GM23248 (cell line): ENCODE measurements at regions not wholly inside any gene's neighbourhood (a gene's known extent, or its start where the extent isn't known, plus 50 kb on each side); places are given as distances from the start of the nearest gene placed in this dataset.

Experiments used
- EZH2 ChIP-seq: fragments of 200-600 bp; sonication (generic); IDR thresholded peaks from 2 replicates; pipeline ENCODE4 v1.6.1; 2018; ENCODE audit warnings: antibody characterized with exemption, mild to moderate bottlenecking; ENCODE audit not compliant: insufficient read depth, poor library complexity, severe bottlenecking
- EZH2phosphoT487 ChIP-seq: fragments of 200-600 bp; sonication (generic); IDR thresholded peaks from 2 replicates; pipeline ENCODE4 v1.6.1; 2018; ENCODE audit warnings: antibody characterized with exemption, moderate library complexity, mild to moderate bottlenecking, low read depth; ENCODE audit not compliant: insufficient read depth

DNA sequence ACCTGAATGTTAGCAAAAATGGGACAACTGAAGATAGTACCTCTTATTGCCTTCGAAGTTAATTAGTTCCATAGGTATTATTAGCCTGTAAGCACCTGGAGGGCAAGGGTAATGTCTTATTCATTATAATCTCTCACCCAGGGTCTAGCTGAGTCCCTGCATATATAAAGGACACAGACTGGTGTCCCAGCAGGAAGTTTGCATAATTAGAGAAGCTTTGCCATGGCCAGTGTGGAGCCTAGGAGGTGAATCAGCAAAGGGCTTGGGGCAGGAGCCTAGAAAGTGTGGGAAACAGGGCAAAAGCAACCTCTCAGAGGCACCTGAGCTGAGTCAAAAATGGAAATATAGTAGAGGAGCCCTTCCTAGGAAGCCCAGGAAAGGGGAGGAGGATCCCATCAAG, 120.4 kb downstream of the NEDD1 start:
- TF ChIP-seq EZH2: no peak
- no peak for TF ChIP-seq EZH2phosphoT487
